Fibroblast of mammary gland (primary cell): ENCODE measurements at regions not wholly inside any gene's neighbourhood (a gene's known extent, or its start where the extent isn't known, plus 50 kb on each side); places are given as distances from the start of the nearest gene placed in this dataset.
"Not testable (repeated sequence)": the region's sequence is repeated elsewhere in the genome, so short reads cannot be mapped to it uniquely, and the experiment has no call there.

Experiments
- DNase-seq: peaks from one replicate; pipeline ENCODE4 v3.0.0-alpha.2; 2010; ENCODE audit warnings: low read depth
- H3K4me3 ChIP-seq: 2 replicates; pipeline ENCODE4 v1.5.1; 2011; ENCODE audit warnings: low read depth, mild to moderate bottlenecking, low read length, moderate library complexity; ENCODE audit not compliant: control insufficient read depth
- CTCF ChIP-seq: conservative IDR thresholded peaks from 2 replicates; pipeline ENCODE4 v1.5.1; 2011; ENCODE audit warnings: low read depth, low read length, inconsistent platforms; ENCODE audit not compliant: control insufficient read depth, insufficient read depth

DNA sequence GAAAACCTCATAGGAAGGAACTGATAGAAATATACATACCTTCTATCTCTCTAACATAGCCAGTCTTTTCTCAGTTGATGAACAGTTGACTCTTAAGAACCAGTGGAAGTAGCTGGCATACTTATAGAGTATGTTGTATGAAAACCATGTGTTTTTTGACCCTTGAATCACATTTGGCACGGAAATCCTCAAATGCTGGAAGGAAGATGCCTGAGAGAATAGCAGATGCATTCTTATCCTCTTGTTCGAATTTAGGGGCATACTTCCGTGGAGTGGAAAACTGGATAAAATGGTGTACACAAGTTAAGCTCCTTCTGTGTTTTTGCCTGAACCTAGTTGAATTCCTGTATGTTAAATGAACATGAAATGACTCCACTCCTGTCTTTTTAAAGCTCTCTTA lies 145.5 kb downstream of the PCDH7 start:
- DNase-seq: peak; percentile 35
- H3K4me3 ChIP-seq: no peak overlapping the region
- TF ChIP-seq CTCF: no peak

DNA sequence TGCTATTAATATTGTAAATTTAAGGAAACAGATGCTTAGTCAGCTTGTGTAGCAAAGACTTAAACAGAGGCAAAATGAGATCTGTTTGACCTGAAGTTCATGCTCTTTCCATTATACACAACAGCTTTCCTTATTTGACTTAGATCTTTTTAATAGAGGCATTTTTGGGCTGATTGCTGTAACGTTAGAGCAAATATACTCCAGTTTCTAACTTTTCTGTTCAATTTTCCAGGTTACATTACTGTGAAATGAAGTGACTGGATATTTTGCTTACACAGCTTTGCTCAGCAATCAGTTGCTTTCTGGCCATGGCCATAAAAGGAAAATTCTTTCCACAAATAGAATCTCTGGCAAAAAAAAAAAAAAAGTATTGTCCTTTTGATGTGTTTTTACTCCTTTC lies 146.2 kb downstream of the PCDH7 start:
- no peak for DNase-seq
- H3K4me3 ChIP-seq: no peak overlapping the region
- TF ChIP-seq CTCF: no peak

DNA sequence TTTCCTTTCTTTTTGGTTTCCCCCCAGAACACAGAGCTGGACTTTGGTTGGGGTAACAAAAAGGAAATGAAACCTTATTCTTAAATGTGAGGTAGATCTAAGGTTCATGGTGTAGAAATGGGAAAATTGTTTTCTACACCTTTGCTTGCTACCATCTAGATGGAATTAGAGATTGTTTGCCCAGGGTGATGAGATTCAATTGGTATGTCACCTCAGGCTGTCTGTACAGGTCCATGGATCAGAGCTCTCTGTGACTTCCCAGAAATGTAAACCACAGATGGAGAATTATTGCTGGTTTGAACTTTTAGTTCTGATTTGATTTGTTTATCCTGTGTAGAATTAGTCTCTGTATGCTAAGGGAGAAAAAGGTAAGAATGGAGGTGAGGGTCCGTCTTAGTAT lies 146.7 kb downstream of the PCDH7 start:
- H3K4me3 ChIP-seq: no peak overlapping the region
- no peak for TF ChIP-seq CTCF
- no peak for DNase-seq

GRCh38 chr4:30867427-30867826 lies 147.3 kb downstream of the PCDH7 start:
- TF ChIP-seq CTCF: no peak
- DNase-seq: peak; percentile 15
- no peak overlapping the region for H3K4me3 ChIP-seq

DNA sequence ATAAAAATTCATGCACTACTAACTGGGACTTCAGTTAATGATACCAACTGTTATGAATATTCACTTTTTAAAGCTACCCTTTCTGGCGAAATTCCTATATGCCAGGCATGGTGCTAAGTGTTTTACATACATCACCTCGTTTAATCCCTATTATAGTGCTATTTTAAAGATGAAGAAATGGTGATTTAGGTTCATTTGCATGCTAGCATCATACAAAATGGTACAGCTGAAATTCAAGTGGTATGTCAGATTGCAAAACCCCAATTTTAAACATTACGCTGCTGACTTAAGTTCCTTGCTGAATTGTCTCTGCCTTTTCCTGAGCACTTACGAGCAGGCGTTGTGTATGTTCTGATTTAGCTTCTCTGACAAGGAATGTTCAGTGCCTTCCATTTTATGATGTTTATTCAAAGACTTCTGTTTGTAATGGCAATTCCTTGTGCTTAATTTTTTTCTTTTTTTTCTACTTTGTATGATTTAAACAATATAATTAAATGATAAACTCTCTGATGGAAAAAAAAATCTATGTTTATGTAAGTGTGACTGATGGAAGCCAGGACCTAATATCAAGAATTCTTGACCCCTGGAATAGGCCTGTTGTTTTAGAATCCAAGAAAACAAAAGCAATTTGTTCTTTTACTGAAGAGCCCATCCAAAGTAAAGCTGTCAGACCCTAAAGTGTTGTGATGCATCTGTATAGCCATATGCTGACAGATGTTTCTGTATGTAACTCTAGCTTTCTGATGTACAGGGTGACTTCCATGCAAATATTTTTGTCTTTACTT lies 148.1 kb downstream of the PCDH7 start:
- no peak for TF ChIP-seq CTCF
- H3K4me3 ChIP-seq: no peak overlapping the region
- DNase-seq: no peak

DNA sequence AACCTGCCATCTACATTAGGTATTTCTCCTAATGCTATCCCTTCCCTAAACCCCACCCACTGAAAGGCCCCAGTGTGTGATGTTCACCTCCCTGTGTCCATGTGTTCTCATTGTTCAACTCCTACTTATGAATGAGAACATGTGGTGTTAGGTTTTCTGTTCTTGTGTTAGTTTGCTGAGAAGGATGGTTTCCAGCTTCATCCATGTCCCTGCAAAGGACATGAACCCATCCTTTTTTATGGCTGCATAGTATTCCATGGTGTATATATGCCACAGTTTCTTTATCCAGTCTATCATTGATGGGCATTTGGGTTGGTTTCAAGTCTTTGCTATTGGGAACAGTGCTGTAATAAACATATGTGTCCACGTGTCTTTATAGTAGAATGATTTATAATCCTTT lies 149.2 kb downstream of the PCDH7 start:
- not testable (repeated sequence) for H3K4me3 ChIP-seq, DNase-seq

DNA sequence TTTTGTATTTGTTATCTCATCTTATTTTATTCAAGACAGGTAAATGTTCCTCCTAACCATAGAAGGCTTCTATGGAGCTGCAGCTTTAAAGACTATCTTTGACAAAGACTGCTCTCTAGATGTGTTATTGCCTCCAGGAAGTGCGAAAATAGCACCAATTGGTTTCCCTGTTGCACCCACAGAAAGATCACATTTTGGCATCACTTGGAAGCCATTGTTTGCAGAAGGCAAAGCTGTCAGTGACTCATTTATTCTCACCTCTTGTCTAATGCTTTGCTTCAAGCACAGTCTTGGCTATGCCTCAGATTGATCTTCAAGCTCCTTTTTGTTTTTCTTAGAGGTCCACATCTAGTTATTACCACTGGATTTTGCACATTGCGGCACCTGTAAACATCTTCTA lies 150.3 kb downstream of the PCDH7 start:
- DNase-seq: no peak
- no peak for TF ChIP-seq CTCF
- no peak overlapping the region for H3K4me3 ChIP-seq
